ENCODE measurements at regions not wholly inside any gene's neighbourhood (a gene's known extent, or its start where the extent isn't known, plus 50 kb on each side); places are given as distances from the start of the nearest gene placed in this dataset.

DNA sequence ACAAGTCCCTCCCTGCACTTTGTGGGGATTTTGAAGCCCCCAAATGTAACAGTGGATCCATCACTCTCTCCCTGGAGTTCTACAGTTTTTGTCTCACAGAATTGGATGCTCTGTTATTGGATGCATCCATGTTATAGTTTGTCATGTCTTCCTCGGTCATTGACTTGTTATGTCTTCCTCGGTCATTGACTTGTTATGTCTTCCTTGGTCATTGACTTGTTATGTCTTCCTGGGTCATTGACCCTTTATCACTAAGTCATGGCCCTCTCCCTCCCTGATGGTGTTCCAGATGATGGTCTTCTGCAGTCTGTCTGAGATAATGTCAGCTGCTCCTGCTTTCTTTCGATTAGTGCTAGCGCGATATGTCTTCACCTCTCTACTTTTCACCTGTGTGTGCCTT lies 981.5 kb downstream of the BRD1 start:
- no peak overlapping the region for H3K27ac ChIP-seq
- WGBS, 5 donors, result 77 to 93% (median 86%) methylated on average over 5 of the region's 5 CpGs
- no peak overlapping the region for H3K4me3 ChIP-seq
- H3K9me3 ChIP-seq, result no peaks in the 10 kb centered on the region
- no peak for DNase-seq
- intact Hi-C loops (cut with DNase I; ENCODE audit: low total_unique reads), result no loop called here
- H3K36me3 ChIP-seq, result no peaks in the 10 kb centered on the region
- H3K27me3 ChIP-seq (replicated peaks in 1 of 7), result peaks cover 0 to 69% (median 0%) of the 10 kb centered on the region in 7 donors
- H3K4me1 ChIP-seq, result no peaks in the 10 kb centered on the region
- TF ChIP-seq POLR2A (IDR thresholded peaks at IDR 0.05) (no peak), POLR2AphosphoS5 (IDR thresholded peaks at IDR 0.05) (no peak)
- TF ChIP-seq, protein P1, sequence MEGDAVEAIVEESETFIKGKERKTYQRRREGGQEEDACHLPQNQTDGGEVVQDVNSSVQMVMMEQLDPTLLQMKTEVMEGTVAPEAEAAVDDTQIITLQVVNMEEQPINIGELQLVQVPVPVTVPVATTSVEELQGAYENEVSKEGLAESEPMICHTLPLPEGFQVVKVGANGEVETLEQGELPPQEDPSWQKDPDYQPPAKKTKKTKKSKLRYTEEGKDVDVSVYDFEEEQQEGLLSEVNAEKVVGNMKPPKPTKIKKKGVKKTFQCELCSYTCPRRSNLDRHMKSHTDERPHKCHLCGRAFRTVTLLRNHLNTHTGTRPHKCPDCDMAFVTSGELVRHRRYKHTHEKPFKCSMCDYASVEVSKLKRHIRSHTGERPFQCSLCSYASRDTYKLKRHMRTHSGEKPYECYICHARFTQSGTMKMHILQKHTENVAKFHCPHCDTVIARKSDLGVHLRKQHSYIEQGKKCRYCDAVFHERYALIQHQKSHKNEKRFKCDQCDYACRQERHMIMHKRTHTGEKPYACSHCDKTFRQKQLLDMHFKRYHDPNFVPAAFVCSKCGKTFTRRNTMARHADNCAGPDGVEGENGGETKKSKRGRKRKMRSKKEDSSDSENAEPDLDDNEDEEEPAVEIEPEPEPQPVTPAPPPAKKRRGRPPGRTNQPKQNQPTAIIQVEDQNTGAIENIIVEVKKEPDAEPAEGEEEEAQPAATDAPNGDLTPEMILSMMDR (IDR thresholded peaks at IDR 0.05 in 8 of 11, conservative IDR thresholded peaks at IDR 0.05 in 3 of 11), result no peak

DNA sequence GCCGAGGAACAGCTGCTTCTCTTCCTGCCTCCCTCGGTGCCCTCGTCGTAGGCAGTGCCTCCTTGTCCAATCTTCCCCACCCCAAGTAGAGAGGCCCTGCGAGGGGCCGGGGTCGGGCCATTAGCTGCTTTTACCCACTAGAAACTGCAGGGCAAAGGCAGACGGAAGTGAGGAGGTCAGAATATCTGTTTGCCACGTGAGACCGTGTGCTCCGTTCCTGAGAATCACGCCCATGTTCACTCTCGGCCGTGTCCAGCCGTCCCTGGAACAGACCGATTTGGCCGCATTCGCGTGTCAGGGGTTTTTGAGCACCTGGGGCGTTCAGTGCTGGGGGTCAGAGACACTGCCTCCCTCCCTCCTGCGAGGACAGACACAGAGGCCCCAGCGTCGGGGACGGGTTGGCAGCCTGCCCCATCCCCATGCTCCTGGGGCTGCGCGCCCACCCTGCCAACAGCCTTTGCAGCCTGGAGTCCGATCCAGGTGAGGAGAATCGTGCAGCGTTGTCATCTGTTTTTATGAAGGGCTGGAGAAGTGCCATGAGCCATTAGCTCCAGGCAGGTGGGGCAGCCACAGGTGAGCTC lies 982.2 kb downstream of the BRD1 start:
- H3K27me3 ChIP-seq (replicated peaks in 1 of 7), result peaks cover 0 to 65% (median 0%) of the 10 kb centered on the region in 7 donors
- H3K9me3 ChIP-seq, result no peaks in the 10 kb centered on the region
- intact Hi-C loops (cut with DNase I; ENCODE audit: low total_unique reads), result no loop called here
- DNase-seq, result peak; percentile 51
- no peak for TF ChIP-seq POLR2A (IDR thresholded peaks at IDR 0.05)
- TF ChIP-seq, protein P1 (IDR thresholded peaks at IDR 0.05 in 8 of 11, conservative IDR thresholded peaks at IDR 0.05 in 3 of 11), result no peak
- no peak for TF ChIP-seq POLR2AphosphoS5 (IDR thresholded peaks at IDR 0.05)
- H3K36me3 ChIP-seq, result no peaks in the 10 kb centered on the region
- no peaks in the 10 kb centered on the region for H3K4me1 ChIP-seq
- H3K4me3 ChIP-seq, result no peak overlapping the region
- WGBS, 5 donors, result 82 to 88% (median 84%) methylated on average over 28 to 29 of the region's 29 CpGs
- no peak overlapping the region for H3K27ac ChIP-seq

DNA sequence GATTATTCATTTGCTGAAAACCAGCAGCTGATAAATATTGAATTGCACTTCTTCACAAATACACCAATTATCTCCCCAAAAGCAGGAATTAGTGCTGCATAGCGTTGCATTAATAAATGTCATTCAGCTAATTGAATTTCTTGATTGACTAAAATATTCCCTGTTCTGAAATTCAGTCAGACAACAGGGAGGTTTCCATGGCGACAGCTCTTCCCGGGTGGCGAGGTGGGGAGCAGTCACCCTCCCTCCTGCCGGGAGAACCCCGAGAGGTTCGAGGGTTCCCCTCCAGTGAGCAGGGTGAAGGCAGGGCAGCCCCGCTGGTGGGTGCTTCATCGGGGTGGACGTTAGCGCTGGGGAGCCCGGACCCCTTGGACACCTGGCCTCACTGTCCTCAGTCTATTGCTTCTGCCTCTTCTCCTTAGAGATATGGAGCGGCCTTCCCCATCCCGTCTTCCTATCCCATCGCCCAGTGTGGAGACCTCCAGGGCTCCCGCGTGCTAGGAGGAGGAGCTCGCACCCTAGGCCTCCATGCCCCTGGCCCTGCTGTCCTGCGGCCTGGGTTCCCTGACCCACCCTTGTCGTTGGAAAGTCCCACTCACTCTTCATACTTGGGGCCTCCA lies 983.5 kb downstream of the BRD1 start:
- Histone ChIP-seq H3K4me3 (no peak overlapping the region), H3K9me3 (no peaks in the 10 kb centered on the region), H3K27ac (no peak overlapping the region), H3K4me1 (no peaks in the 10 kb centered on the region), H3K36me3 (no peaks in the 10 kb centered on the region), H3K27me3 (replicated peaks in 1 of 7) (peaks cover 0 to 55% (median 0%) of the 10 kb centered on the region in 7 donors)
- intact Hi-C loops (cut with DNase I; ENCODE audit: low total_unique reads), result no loop called here
- WGBS, 5 donors, result 81 to 89% (median 87%) methylated on average over 18 to 20 of the region's 20 CpGs
- TF ChIP-seq POLR2AphosphoS5 (IDR thresholded peaks at IDR 0.05) (no peak), POLR2A (IDR thresholded peaks at IDR 0.05) (no peak)
- TF ChIP-seq, protein P1 (IDR thresholded peaks at IDR 0.05 in 8 of 11, conservative IDR thresholded peaks at IDR 0.05 in 3 of 11), result no peak
- peak; percentile 38 for DNase-seq

DNA sequence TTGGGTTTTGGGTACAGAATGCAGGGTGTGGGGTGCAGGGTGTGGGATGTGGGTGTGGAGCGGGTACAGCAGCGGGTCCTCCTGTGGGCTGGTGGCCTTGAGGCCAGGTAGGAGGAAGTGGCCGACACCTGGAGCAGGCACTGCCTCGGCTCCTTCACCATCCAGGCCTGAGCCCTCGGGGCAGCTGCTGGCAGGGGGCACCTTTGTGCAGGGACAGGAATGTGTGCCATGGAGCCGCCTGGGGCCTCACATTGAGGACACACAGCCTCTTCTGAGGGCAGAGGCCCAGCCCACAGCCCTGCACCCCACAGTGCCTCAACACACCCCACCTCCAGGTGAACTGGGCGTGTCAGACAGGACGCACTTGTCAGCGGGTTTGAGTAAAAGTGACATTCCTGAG lies 984.0 kb downstream of the BRD1 start:
- 73 to 85% (median 77%) methylated on average over 9 of the region's 9 CpGs for WGBS, 5 donors
- DNase-seq, result peak; percentile 47

More for the DNA sequence above, 984.0 kb downstream of the BRD1 start:
- intact Hi-C loops (cut with DNase I; ENCODE audit: low total_unique reads), result no loop called here
- Histone ChIP-seq H3K36me3 (no peaks in the 10 kb centered on the region), H3K4me1 (no peaks in the 10 kb centered on the region), H3K27me3 (replicated peaks in 1 of 7) (peaks cover 0 to 50% (median 0%) of the 10 kb centered on the region in 7 donors), H3K4me3 (no peak overlapping the region), H3K27ac (no peak overlapping the region), H3K9me3 (no peaks in the 10 kb centered on the region)
- TF ChIP-seq POLR2AphosphoS5 (IDR thresholded peaks at IDR 0.05) (no peak), POLR2A (IDR thresholded peaks at IDR 0.05) (no peak)
- TF ChIP-seq, protein P1 (IDR thresholded peaks at IDR 0.05 in 8 of 11, conservative IDR thresholded peaks at IDR 0.05 in 3 of 11), result no peak

Measured in spleen (tissue), 11 donors.